Mesothelial cell of epicardium (in vitro differentiated cells): ENCODE measurements at regions not wholly inside any gene's neighbourhood (a gene's known extent, or its start where the extent isn't known, plus 50 kb on each side); places are given as distances from the start of the nearest gene placed in this dataset.
A peak's percentile ranks its signal among the peaks of the same experiment; 100 is the strongest.

Experiments
- DNase-seq, 2 experiments: peaks; one replicate each; pipeline ENCODE4 v3.0.0; 2021; ENCODE audit warnings: low spot score in 2 of 2; ENCODE audit not compliant: unreplicated experiment in 2 of 2
- H3K27ac Mint-ChIP-seq: 2 replicates; pipeline ENCODE4 v1.8.0; 2021; ENCODE audit warnings: mixed read lengths
- H3K27me3 Mint-ChIP-seq: 2 replicates; pipeline ENCODE4 v1.8.0; 2021; ENCODE audit warnings: low read depth, mixed read lengths
- H3K36me3 Mint-ChIP-seq: 2 replicates; pipeline ENCODE4 v1.8.0; 2021; ENCODE audit warnings: mixed read lengths
- H3K4me1 Mint-ChIP-seq: 2 replicates; pipeline ENCODE4 v1.8.0; 2021; ENCODE audit warnings: mixed read lengths
- H3K4me3 Mint-ChIP-seq: 2 replicates; pipeline ENCODE4 v1.8.0; 2021; ENCODE audit warnings: mild to moderate bottlenecking, moderate library complexity, mixed read lengths
- H3K9me3 Mint-ChIP-seq: 2 replicates; pipeline ENCODE4 v1.8.0; 2021; ENCODE audit warnings: mixed read lengths
- CTCF ChIP-seq: fragments of 200-600 bp; sonication (generic); IDR thresholded peaks from one replicate; pipeline ENCODE4 v1.5.0; 2021; ENCODE audit warnings: antibody characterized with exemption; ENCODE audit not compliant: unreplicated experiment

DNA sequence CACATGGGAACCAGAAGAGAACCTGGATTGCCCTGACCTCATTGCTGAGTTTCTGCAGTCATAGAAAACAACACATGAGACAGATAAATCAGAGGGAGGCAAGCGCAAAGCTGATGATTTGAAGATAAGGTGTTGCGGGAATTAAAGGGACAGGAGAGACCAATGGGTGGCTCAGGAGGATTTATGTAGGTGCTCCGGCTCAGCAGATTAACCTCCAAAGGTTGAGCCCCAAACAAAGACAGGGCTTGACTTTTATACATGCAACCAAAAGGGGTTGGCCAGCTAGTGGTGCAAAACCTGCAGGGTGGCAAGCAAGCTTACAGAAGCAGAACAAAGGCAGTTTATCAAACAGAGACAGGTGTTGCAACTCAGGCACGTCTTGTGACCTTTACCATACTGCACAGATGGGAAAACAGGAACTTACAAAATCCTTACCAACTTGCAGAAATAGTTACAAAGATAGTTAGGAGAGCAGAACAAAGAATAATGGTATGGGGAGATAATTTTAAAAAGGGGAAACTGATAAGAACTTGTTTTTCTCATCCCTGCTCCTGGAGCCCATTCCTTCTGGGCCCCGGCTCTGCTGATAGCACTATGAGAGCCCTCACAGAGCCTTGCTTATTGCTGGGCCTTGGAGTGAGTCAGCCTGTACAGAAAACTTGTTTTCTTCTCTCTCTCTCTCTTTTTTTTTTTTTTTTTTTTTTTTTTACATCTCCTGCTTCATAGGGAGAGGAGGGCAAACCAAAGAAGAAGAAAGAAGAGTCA is 93.6 kb downstream of the SNRPE start:
- no peaks in the 10 kb centered on the region for H3K27me3 Mint-ChIP-seq
- H3K4me3 Mint-ChIP-seq, result no peak overlapping the region
- TF ChIP-seq CTCF, result no peak
- DNase-seq, result no peak
- peaks cover 11% of the 10 kb centered on the region for H3K36me3 Mint-ChIP-seq
- H3K4me1 Mint-ChIP-seq, result no peaks in the 10 kb centered on the region
- no peak overlapping the region for H3K27ac Mint-ChIP-seq
- peaks cover 33% of the 10 kb centered on the region for H3K9me3 Mint-ChIP-seq

- Mint-ChIP-seq H3K4me3 (no peak overlapping the region), H3K9me3 (peaks cover 42% of the 10 kb centered on the region), H3K27ac (no peak overlapping the region), H3K36me3 (peaks cover 4% of the 10 kb centered on the region), H3K4me1 (no peaks in the 10 kb centered on the region), H3K27me3 (no peaks in the 10 kb centered on the region)
- no peak for DNase-seq
- TF ChIP-seq CTCF, result no peak
Observed at GRCh38 chr1:203968761-203969160, 104.2 kb upstream of the SOX13 start.

DNA sequence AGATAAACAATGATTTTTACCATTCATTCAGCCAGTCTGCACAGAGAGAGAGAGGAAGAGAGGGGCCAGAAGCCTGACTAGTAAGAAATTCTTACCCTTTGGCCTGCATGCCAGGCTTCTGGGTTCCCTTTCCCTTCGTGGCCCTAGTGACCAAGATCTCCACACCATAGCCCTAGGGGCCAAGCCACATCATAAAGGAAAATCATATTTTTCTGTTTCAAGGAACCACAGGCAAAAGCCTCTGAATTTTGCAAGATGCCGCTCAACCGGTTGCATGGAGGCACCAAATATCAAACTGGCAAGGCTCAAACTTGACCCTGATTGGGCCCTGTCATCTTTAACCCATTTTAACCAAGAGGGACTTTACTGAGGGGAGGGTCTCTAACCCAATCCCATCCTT is 103.1 kb upstream of the SOX13 start:
- H3K4me3 Mint-ChIP-seq, result no peak overlapping the region
- H3K36me3 Mint-ChIP-seq, result peaks cover 4% of the 10 kb centered on the region
- no peak for DNase-seq
- H3K9me3 Mint-ChIP-seq, result peaks cover 43% of the 10 kb centered on the region
- H3K4me1 Mint-ChIP-seq, result no peaks in the 10 kb centered on the region
- no peaks in the 10 kb centered on the region for H3K27me3 Mint-ChIP-seq
- TF ChIP-seq CTCF, result no peak
- H3K27ac Mint-ChIP-seq, result no peak overlapping the region

DNA sequence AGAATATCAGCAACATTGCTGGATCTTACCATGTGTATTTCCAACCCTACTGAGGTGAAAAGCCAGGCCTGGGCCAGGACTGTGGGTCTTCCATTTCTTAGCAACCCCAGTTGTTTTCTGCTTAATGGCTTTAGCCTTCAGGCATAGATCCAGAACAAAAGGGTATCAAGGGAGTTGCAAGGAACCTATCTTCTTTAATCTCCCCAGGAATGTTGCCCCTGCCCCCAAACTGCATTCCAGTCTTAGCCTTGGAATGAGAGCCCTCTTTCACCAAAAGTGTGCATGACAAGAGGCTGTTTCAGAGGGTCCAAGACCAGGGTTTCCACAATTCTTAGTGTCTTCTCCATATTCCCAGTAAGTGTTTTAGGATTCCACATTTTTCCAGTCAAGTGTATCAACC is 87.9 kb upstream of the SOX13 start:
- Mint-ChIP-seq H3K4me1 (peaks cover 11% of the 10 kb centered on the region), H3K27ac (peak overlapping the region; percentile 75)
- DNase-seq, result no peak

GRCh38 chr1:203985676-203986075 is 87.2 kb upstream of the SOX13 start:
- Mint-ChIP-seq H3K4me1 (peaks cover 11% of the 10 kb centered on the region), H3K36me3 (peaks cover 9% of the 10 kb centered on the region), H3K9me3 (peaks cover 29% of the 10 kb centered on the region), H3K27me3 (no peaks in the 10 kb centered on the region), H3K27ac (peak overlapping the region; percentile 75), H3K4me3 (no peak overlapping the region)
- no peak for TF ChIP-seq CTCF
- no peak for DNase-seq

More for the DNA sequence above, 87.9 kb upstream of the SOX13 start:
- Mint-ChIP-seq H3K4me3 (no peak overlapping the region), H3K9me3 (peaks cover 29% of the 10 kb centered on the region), H3K36me3 (peaks cover 9% of the 10 kb centered on the region), H3K27me3 (no peaks in the 10 kb centered on the region)
- no peak for TF ChIP-seq CTCF
